ENCODE measurements at regions not wholly inside any gene's neighbourhood (a gene's known extent, or its start where the extent isn't known, plus 50 kb on each side); places are given as distances from the start of the nearest gene placed in this dataset.

GRCh38 chr4:138960175-138960710 lies 55.3 kb upstream of the NOCT start:
- peaks cover 5% of the 10 kb centered on the region for H3K4me1 Mint-ChIP-seq (ENCODE audit: insufficient read depth, unreplicated experiment)
- no peaks in the 10 kb centered on the region for H3K9me3 Mint-ChIP-seq (ENCODE audit: unreplicated experiment)
- ChIA-PET POLR2A (no interaction called here), CTCF (no interaction called here)
- H3K27me3 Mint-ChIP-seq (ENCODE audit: insufficient read depth, unreplicated experiment) = no peaks in the 10 kb centered on the region
- no peak for DNase-seq (ENCODE audit: unreplicated experiment)
- H3K4me3 Mint-ChIP-seq (ENCODE audit: unreplicated experiment) = no peak overlapping the region
- H3K27ac Mint-ChIP-seq (ENCODE audit: low read depth, unreplicated experiment) = no peak overlapping the region
- H3K36me3 Mint-ChIP-seq (ENCODE audit: insufficient read depth, unreplicated experiment) = no peaks in the 10 kb centered on the region
- BruUV-seq (replicated peaks) = no TSS peak
- intact Hi-C loops (cut with micrococcal nuclease) = no loop called here
- no peak for TF ChIP-seq CTCF (IDR thresholded peaks at IDR 0.05; ENCODE audit: unreplicated experiment)

- H3K4me3 Mint-ChIP-seq (ENCODE audit: unreplicated experiment) = no peak overlapping the region
- DNase-seq (ENCODE audit: unreplicated experiment) = no peak
- H3K4me1 Mint-ChIP-seq (ENCODE audit: insufficient read depth, unreplicated experiment) = peaks cover 9% of the 10 kb centered on the region
- H3K27ac Mint-ChIP-seq (ENCODE audit: low read depth, unreplicated experiment) = no peak overlapping the region
- H3K27me3 Mint-ChIP-seq (ENCODE audit: insufficient read depth, unreplicated experiment) = no peaks in the 10 kb centered on the region
- TF ChIP-seq CTCF (IDR thresholded peaks at IDR 0.05; ENCODE audit: unreplicated experiment) = no peak
- CTCF ChIA-PET = no interaction called here
- intact Hi-C loops (cut with micrococcal nuclease) = no loop called here
- H3K9me3 Mint-ChIP-seq (ENCODE audit: unreplicated experiment) = no peaks in the 10 kb centered on the region
- H3K36me3 Mint-ChIP-seq (ENCODE audit: insufficient read depth, unreplicated experiment) = no peaks in the 10 kb centered on the region
- POLR2A ChIA-PET = no interaction called here
- BruUV-seq (replicated peaks) = no TSS peak
Observed at GRCh38 chr4:138959097-138959815, 56.3 kb upstream of the NOCT start.

GRCh38 chr4:138958519-138958918 lies 57.1 kb upstream of the NOCT start:
- CTCF ChIA-PET = no interaction called here
- BruUV-seq (replicated peaks) = no TSS peak
- Mint-ChIP-seq H3K4me1 (ENCODE audit: insufficient read depth, unreplicated experiment) (peaks cover 14% of the 10 kb centered on the region), H3K9me3 (ENCODE audit: unreplicated experiment) (no peaks in the 10 kb centered on the region), H3K27me3 (ENCODE audit: insufficient read depth, unreplicated experiment) (no peaks in the 10 kb centered on the region), H3K27ac (ENCODE audit: low read depth, unreplicated experiment) (no peak overlapping the region), H3K36me3 (ENCODE audit: insufficient read depth, unreplicated experiment) (no peaks in the 10 kb centered on the region), H3K4me3 (ENCODE audit: unreplicated experiment) (no peak overlapping the region)
- POLR2A ChIA-PET = no interaction called here
- no peak for DNase-seq (ENCODE audit: unreplicated experiment)
- intact Hi-C loops (cut with micrococcal nuclease) = no loop called here
- TF ChIP-seq CTCF (IDR thresholded peaks at IDR 0.05; ENCODE audit: unreplicated experiment) = no peak

GRCh38 chr4:138957302-138957701 lies 58.3 kb upstream of the NOCT start:
- CTCF ChIA-PET = interaction anchor here (1.0 to 1.9 kb wide), 2 partner anchors 19 to 73 kb away, joined by 3 to 6 read pairs; no protein-coding TSS in a partner anchor
- Mint-ChIP-seq H3K36me3 (ENCODE audit: insufficient read depth, unreplicated experiment) (no peaks in the 10 kb centered on the region), H3K4me1 (ENCODE audit: insufficient read depth, unreplicated experiment) (peaks cover 15% of the 10 kb centered on the region), H3K27ac (ENCODE audit: low read depth, unreplicated experiment) (no peak overlapping the region), H3K4me3 (ENCODE audit: unreplicated experiment) (no peak overlapping the region), H3K27me3 (ENCODE audit: insufficient read depth, unreplicated experiment) (no peaks in the 10 kb centered on the region), H3K9me3 (ENCODE audit: unreplicated experiment) (no peaks in the 10 kb centered on the region)
- BruUV-seq (replicated peaks) = no TSS peak
- no peak for TF ChIP-seq CTCF (IDR thresholded peaks at IDR 0.05; ENCODE audit: unreplicated experiment)
- no peak for DNase-seq (ENCODE audit: unreplicated experiment)
- POLR2A ChIA-PET = no interaction called here
- intact Hi-C loops (cut with micrococcal nuclease) = no loop called here

Data from MCF 10A (cell line).